Upper lobe of left lung (tissue), 4 donors: ENCODE measurements at regions not wholly inside any gene's neighbourhood (a gene's known extent, or its start where the extent isn't known, plus 50 kb on each side); places are given as distances from the start of the nearest gene placed in this dataset.

ENCODE experiments used
- CTCF ChIP-seq, 6 experiments: fragments of 450-650 bp in 4 of 6; fragments of 200-600 bp in 2 of 6; sonication (generic) in 2 of 6; IDR thresholded peaks; one replicate each; pipeline ENCODE4 v1.5.1; 2016 to 2019; ENCODE audit warnings: antibody characterized with exemption in 6 of 6
- POLR2A ChIP-seq, 4 donors: fragments of 450-650 bp; IDR thresholded peaks; one replicate each; pipeline ENCODE4 v1.5.1; 2016 to 2017; ENCODE audit warnings: antibody characterized with exemption in 4 of 4, mild to moderate bottlenecking in 2 of 4

GRCh38 chr12:20006871-20007730, 361.2 kb upstream of the PDE3A start:
- TF ChIP-seq CTCF (IDR thresholded peaks at IDR 0.05) (no peak), POLR2A (IDR thresholded peaks at IDR 0.05) (no peak)
